ENCODE measurements at regions not wholly inside any gene's neighbourhood (a gene's known extent, or its start where the extent isn't known, plus 50 kb on each side); places are given as distances from the start of the nearest gene placed in this dataset.

- no peak for DNase-seq
Observed at GRCh38 chr20:40203032-40203431, 486.0 kb downstream of the MAFB start.

DNA sequence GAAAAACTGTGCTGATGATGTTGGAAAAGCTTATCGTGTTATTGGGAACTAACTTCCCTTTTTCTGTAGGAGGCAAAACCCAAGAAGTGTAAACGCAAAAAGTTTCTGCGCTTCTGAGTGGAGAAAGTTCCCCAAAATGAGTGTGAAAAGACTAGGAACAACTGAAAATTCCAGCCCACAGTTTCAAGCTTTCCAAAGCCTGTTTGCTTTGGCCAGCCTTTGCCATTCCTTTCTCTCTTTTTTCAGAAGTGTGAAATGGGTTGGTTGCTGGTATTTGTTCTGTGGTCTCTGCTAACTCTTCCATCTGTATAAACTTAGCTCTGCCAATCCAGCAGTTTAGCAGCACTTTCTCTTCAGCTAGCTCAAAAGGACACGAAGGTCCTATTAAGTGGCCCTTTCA lies 491.3 kb downstream of the MAFB start:
- no peak for DNase-seq

GRCh38 chr20:40196846-40197436 lies 492.1 kb downstream of the MAFB start:
- DNase-seq, result no peak

GRCh38 chr20:40195742-40196141 lies 493.3 kb downstream of the MAFB start:
- DNase-seq, result no peak

GRCh38 chr20:40192529-40192928 lies 496.5 kb downstream of the MAFB start:
- no peak for DNase-seq

DNA sequence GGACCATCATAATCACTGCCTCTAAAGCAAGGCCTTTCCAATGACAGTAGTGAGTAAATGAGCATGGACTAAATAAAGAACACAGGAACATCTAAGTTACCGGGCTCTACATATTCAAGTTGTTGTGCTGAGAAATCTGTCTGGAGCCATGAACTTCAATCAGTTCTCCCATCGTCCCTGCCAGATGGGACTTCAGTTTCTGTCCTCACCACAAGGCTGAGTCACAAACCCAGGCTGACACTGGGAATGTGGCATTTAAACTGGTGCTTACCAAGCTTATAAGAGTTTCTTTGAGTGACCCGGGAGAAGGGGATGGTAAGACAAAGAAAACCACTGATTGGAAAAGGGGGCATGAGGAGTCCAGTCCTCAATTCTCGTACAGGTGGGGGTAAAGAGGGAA lies 497.0 kb downstream of the MAFB start:
- DNase-seq, result no peak

DNA sequence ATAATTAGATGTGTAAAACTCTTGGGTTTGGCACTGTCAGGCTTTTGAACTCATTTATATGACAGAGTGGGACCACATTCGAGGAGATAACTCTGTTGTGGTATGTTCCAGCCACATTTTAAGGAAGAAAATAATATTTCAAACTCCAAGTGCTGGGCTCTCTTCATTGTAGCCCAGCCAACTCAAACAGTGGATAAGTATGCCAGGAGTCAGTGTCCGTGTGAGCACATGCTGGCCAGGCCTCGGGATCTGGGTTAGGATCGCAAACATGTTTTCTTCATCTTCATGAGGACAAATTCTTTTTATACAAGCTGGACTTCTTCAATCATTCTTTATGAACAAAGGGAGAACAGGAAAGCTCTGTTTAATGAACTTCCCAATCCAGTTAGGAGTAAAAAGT lies 497.5 kb downstream of the MAFB start:
- DNase-seq, result no peak

DNA sequence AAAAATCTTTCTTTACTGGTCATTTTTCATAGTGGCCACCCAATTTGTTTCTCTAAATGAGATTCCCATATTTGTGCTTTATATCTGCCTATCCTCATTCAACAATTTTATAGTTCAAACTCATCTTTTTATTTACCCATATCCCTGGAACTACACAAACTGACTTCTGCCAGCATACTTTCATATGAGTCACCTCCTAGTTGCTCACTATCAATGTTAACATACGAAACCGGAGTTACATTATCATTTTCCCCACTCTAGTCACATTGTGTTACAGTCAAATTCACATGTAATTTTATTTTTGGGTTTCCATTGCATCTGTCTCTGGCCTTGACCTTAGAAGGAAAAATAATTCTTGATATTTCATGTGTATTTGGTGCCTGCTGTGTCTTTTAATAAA lies 499.4 kb downstream of the MAFB start:
- no peak for DNase-seq

DNA sequence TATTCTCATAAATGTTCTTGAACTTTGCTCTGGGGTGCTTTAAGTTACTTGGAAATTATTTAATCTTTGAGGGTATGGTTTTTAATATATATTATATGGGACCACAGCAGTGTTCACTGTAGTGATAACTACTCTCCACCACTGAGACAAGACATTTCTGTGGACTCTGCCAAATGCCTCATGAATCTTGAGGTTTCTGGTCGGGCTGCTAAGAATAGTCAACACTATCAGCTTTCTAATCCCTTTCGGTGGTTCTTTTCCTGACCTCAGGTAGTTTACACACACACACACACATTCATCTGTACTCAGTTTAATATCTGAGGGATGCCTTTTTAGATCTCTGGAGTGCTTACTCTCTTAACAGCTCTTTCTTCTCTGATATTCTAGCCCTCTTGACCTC lies 500.7 kb downstream of the MAFB start:
- DNase-seq, result no peak

DNA sequence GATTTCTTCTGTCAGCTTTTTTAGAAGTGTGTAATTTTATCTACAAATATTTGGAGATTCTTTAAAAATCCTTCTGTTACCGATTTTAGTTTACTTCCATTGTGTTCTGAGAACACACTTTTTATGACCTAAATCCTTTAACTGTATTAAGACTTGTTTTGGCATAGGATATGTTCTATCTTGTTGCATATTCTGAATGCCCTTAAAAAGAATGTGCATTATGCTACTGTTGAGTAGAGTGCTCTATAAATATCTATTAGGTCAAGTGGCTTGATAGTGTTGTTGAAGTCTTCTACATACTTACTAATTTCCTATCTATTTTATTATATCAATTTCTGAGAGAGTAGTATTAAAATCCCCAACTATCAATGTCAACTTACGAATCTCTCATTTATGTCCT lies 502.2 kb downstream of the MAFB start:
- DNase-seq, result no peak

DNA sequence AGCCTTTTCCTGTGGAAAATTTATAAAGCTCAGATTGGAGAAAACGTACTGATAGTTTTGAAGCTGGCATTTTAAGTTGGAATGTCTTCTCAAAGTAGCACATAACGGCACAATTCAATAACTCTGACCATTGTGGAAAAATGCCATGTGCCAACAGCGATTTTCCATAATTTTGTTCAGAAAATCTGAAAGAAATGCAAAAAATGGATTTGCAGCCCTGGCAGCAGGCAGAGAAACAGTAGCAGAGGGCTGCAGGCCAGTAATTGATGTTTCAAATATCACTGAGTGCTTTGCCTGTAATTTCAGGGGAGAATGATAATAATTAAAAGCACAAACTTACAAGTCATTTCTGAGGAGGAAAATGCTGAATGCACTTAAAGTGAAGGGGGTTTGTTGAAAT lies 507.4 kb downstream of the MAFB start:
- DNase-seq, result no peak

DNA sequence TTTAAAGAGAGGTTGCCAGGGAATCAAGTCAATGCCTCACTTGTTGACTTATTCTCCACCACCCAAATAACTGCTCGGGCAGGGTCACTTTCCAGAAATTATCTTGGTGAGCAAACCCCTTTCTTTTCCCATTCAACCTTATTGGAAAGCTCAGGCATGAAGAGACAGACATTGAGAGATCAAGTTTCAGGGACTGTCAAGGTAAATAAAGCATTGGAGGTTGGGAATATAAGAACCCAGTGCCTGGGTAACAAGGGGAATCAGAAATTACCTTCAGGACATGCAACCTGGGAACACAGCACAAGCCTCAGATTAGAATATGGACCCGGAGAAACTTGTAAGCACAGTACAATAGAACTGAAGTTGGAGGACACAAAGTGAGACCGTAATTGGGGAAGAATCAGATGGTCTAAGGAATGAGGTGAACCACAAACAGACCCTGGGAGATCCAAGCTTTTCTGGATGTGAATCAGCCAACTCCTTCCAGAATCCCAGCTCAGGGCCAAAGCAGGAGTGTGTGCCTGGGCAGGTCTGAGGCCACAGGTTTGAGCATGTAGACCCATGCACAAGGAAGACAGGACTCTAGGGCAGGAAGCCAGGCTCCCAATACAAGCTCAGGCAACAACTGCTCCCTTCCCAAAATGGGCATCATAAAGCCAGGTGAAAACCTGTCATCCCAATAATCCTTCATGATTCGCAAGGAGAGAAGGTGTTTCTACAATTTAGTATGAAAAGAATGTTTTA lies 512.8 kb downstream of the MAFB start:
- DNase-seq, result no peak

DNA sequence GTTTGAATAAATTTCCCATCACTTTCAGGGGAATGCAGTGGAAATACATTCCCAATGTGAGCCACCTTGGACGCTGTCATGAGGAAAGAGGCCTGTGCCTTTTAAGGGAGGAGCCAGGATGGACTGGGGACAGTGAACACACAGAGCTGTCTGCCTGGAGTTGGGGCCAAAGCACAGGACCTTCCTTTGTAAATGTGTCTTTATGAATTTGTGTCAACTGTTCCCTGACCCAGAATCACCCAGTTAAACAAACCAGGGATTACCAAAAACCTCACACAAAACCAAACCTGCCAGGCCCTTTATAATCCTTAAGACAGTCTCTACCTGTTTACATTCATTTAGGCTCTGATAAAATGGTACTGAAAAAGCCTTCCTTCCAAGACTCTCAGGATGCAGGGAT lies 513.7 kb downstream of the MAFB start:
- no peak for DNase-seq

DNA sequence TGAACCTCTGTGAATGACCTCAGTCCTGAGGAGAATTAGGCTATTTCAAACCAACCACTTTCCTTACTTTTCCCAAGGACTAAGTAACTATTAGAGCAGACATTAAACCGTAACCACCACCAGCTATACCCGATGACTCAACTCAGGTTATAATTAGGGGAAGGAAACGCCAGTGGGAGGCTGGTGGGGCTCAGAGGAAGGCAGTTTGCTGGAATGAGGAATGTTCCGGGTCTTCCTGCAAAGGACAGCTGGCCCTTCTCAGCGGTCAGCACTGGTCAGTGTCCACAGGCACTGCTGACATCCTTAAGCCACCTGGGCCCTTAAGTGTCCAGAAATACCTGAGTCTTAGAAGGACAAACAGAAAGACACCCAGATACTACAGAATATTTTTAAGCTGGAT lies 515.2 kb downstream of the MAFB start:
- DNase-seq, result no peak

DNA sequence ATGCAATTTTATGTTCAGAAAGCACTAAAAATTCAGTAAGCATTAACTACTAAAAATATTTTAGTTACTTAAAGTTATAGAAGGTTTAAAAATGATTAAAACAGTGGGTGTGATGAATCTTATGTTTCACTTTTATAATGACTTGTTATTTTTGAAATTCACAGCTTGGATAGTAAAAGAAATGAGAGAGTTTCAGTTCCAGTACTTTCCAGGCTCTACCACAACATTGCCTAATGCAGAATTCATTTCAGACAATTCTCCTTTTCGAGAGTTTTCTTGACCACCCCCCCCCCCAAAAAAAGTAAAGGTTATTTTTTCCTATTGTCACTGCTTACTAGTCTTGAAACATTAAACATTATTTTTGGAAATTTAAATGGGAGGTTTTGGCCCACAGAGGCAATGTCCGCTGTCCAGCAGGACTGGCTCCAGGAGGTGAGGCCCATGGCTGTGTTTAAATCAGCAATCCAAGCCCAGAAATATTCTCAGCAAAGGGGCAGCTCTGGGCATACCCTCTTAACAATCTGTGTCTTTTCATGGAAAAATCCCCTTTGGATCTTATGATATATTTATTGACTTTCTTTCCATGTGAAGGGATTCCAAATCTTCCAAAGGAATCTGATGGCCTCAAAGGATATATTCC lies 519.9 kb downstream of the MAFB start:
- DNase-seq, result no peak

DNA sequence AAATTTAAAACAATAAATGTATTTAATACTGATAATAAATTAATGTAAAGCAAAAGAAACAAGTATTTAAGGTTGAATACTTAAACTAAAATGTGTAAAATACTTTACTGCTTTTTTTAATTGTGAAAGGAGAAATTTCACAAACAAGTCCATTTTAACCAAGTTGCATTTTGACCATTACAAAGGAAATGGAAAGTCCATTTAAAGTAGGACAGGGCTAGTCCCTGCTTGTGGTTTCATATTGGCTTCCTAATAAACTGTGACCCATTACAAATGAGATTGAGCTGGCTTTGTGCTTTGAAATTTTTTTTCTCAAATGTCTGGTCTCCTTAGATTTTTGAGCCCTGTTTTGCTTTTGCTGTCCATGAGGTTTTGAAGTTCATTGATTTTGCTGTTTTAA lies 527.6 kb downstream of the MAFB start:
- no peak for DNase-seq

DNA sequence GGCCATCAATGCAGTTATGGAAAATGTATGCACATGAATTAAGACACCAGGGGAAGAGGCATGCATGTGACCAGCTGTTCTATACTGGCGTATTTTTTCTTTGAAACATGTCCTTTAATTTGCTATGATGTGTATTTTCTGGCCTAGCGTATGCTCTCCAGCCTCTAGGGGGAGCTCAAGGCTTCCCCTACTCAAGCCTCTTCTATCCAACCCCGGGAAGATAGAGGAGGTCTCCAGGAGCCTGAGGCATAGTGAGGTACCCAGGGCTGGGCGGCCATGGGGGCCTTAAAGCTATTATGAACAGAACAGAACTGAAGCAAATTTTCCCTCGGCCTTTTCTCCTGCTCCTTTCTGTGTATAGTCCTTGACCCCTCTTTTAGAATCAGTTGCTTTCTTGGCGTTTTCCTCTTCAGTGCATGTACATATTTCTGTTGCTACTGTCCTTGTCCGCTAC lies 528.9 kb downstream of the MAFB start:
- peak; percentile 6 to 8 for DNase-seq

DNA sequence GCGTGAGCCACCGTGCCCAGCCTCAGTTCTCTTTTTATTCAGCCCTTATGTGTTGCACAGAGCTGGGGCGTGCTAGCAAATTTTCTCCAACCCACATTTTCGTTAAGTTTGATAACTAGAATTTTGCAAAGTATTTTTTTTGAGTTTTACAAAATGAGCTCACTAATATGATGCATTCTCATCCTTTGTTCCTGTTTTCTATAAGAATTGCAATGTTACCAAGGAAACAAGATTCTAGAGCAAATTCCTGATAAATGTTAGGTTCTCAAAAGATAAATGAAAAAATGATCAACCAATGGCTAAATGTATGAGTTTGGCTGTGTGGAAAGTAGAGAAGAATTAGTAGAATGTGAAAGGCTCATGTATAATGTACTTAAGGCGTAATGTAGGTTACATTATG lies 529.8 kb downstream of the MAFB start:
- DNase-seq, result no peak

- no peak for DNase-seq
Observed at GRCh38 chr20:40156600-40157317, 532.3 kb downstream of the MAFB start.

DNA sequence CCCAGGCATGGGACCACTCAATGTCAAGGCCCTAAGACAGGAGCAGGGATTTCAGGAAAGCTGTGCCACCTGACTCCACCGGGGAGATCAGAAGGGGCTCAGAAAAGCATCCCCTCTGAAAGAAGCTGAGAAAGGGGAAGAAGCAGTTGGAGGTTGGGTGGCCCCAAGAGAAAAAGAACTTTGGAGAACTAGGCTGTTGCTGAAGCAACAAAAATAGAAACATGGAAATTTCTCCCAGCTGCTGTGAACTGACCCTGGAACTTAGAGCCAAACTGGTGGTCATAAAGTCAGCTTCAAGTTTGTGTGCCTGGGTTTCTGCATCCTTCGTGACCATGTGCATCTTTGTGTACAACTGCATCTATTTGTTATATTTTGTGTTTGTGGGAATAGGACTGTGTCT lies 534.5 kb downstream of the MAFB start:
- no peak for DNase-seq

- no peak for DNase-seq
Observed at GRCh38 chr20:40148886-40149285, 540.1 kb downstream of the MAFB start.

DNA sequence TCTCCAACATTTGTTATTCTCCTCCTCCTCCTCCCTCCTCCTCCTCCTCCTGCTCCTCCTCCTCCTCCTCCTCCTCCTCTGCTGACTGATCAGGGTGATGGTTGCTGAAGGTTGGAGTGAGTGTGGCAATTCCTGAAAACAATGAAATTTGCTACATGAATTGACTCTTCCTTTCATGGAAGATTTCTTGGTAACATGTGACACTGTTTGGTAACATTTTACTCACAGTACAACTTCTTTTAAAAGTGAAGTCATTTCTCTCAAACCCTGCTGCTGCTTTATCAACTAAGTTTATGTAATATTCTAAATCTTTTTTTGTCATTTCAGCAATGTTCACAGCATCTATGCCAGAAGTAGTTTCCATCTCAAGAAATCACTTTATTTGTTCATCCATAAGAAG lies 543.0 kb downstream of the MAFB start:
- DNase-seq, result no peak

- no peak for DNase-seq
Observed at GRCh38 chr20:40144581-40144980, 544.5 kb downstream of the MAFB start.

DNA sequence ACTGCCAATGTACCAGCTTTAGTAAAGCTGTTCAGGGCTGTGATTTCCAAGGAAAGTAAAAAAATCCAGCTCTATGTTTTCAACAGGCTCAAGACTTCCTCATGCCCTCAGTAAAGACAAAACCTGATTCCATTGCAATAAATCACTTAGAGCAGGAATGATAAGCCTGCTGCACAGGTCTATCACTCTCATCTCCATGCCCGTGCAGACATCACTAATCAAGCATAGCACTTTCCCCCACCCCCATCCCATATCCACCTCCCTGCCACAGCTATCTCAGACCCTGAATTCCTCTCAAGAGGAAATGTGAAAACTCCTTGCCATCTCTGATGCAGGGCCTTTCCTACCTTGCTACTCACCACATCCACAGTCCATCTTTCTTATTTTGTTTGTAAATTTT lies 554.9 kb downstream of the MAFB start:
- no peak for DNase-seq

Data from CD4-positive, alpha-beta T cell treated with Interferon alpha-2 for 1 hour (primary cell).